Activated T-cell treated with anti-CD3 and anti-CD28 coated beads, Interleukin-2, amount 50 U/mL, for 4 hours (primary cell): ENCODE measurements at regions not wholly inside any gene's neighbourhood (a gene's known extent, or its start where the extent isn't known, plus 50 kb on each side); places are given as distances from the start of the nearest gene placed in this dataset.

Experiments
- ATAC-seq, 2 donors: fragments of 200-7000 bp; cut with Tn5 transposase; one replicate each; pipeline ENCODE4 v1.10.0; 2021
- DNase-seq: peaks from one replicate; pipeline ENCODE4 v3.0.0-alpha.2; 2020
- H3K27me3 Mint-ChIP-seq: one replicate; pipeline ENCODE4 v1.8.0; 2021; ENCODE audit warnings: low read depth, mixed read lengths
- H3K36me3 Mint-ChIP-seq: one replicate; pipeline ENCODE4 v1.8.0; 2022; ENCODE audit warnings: mixed read lengths; ENCODE audit not compliant: insufficient read depth
- H3K4me1 Mint-ChIP-seq: one replicate; pipeline ENCODE4 v1.8.0; 2021; ENCODE audit warnings: low read depth, mixed read lengths
- H3K4me3 Mint-ChIP-seq: one replicate; pipeline ENCODE4 v1.8.0; 2021; ENCODE audit warnings: mild to moderate bottlenecking, moderate library complexity, mixed read lengths
- H3K9me3 Mint-ChIP-seq: one replicate; pipeline ENCODE4 v1.8.0; 2021; ENCODE audit warnings: mixed read lengths

DNA sequence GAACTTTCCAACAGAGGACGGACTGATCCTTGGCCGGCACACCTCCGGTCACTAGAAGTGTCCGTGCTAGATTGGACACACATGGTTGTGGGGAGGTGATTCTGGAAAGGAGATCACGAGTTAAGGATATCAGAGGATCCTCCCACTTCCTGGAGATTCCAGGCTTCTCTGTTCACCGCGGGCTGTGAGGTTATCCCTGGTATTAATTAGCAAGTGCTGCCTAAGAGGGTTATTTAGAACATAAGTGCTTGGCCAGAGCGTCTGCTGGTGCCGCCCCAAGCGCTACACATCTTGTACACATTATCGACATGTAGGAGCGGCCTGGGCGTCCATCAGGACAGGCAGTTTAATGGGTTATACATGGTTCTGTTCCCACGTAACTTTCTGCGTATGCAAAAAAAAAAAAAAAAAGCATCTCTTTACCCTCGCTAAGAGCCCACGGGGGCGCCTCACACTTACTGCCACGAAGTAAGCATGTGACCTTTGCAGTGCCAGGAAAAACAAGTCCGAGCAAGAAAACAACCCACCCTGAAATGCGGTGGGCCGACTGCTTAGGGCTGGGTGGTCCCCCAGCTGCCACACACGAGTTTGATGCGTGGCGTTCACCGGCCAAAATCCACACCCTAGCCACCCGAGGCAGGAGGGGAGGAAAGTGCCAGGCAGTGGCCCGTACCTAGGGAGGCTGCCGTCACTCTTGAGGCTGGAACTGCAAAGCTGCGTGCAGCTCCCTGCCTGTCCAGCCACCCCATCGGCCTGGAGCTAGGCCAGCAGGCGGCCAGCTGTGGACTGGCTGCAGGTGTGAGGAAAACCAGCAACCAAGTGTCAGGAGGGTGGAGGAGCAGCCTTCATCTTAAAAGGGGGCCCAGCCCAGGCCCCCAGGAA is 78.0 kb downstream of the CPN2 start:
- no peak overlapping the region for H3K4me3 Mint-ChIP-seq
- peaks cover 10% of the 10 kb centered on the region for H3K4me1 Mint-ChIP-seq
- ATAC-seq, result peak in 1 of 2 donors; percentile 14
- no peaks in the 10 kb centered on the region for H3K9me3 Mint-ChIP-seq
- no peak for DNase-seq
- H3K27me3 Mint-ChIP-seq, result peaks cover 8% of the 10 kb centered on the region
- H3K36me3 Mint-ChIP-seq, result no peaks in the 10 kb centered on the region

DNA sequence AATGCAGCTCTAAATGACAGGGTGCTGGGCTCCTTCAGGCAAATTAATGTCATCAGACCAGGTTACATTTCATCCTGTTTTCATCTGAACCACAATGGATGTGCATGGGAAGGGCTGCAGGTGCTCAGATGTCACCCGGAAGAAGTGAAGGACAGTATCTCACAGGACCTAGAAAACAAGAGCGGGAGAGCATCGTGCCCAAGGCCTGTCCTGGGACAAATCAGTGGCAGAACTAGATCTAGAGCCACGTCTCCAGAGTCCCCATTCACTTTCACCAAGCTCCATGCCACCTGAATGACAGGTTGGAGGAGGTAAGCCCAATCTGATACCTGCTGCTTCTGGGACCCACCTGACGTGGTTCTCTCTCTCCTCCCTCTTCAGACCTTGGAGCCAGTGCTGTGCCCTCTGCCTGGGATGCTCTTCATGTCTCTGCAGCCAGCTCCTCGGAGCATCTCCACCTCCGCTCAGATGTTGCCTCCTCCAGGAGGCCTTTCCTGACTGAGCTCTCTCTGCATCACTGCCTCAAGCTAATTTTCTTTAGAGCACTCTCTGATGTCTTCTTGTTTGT is 77.3 kb downstream of the CPN2 start:
- Mint-ChIP-seq H3K4me3 (no peak overlapping the region), H3K36me3 (no peaks in the 10 kb centered on the region), H3K27me3 (peaks cover 8% of the 10 kb centered on the region), H3K4me1 (peaks cover 10% of the 10 kb centered on the region), H3K9me3 (no peaks in the 10 kb centered on the region)
- DNase-seq (no peak), ATAC-seq (no peak)

DNA sequence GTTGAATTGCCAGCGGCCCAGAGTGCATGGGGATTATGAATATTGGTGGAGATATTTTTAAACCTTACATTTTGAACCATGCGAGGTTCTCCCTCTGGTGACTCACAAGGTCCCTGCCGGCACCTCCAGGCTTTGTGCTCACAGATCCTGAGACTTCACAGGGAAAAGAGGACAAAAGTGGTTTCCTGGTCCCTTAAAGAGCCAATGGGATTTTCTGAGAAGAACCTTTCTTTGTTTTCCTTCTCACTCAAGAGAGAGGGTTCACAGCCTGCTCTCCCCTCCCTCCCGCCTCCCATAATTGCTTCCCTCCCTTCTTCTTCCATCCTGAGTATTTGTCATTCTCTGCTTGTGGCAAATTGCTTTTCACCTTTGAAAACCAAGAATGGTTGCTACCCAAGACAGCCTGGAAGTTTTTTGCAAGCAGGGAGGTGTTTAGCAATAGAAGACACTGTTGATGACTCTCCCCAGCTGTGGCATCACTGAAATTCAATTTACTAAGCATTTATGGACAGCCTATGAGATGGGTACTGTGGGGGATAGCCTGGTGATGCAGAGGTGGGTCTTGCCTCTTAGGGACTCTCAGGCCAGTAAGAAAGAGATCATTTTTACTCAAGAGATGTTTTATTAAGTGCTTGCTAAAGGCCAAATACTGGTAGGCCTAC is 76.6 kb downstream of the CPN2 start:
- H3K9me3 Mint-ChIP-seq, result no peaks in the 10 kb centered on the region
- peaks cover 8% of the 10 kb centered on the region for H3K27me3 Mint-ChIP-seq
- DNase-seq (no peak), ATAC-seq (no peak)
- H3K4me1 Mint-ChIP-seq, result peaks cover 7% of the 10 kb centered on the region
- H3K4me3 Mint-ChIP-seq, result no peak overlapping the region
- no peaks in the 10 kb centered on the region for H3K36me3 Mint-ChIP-seq

DNA sequence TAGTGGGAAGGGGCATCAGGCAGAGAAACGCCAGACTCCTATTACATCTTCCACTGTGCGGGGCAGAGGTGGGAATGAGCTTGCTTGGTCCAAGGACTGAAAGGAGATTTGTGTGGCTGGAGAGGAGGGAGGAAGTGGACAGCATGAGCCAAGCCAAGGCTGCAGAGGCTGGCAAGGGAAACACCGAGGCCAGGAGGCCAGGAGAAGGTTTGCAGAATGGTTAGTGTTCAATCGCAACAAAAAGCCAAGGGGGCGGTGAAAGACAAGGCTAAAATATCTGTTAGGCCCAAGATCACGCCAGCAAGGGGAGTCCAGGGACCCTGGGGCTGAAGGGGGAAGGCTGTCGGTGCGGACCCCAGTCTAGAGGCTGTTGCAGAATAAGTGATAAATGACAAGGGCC is 75.8 kb downstream of the CPN2 start:
- H3K9me3 Mint-ChIP-seq, result no peaks in the 10 kb centered on the region
- no peaks in the 10 kb centered on the region for H3K36me3 Mint-ChIP-seq
- DNase-seq (no peak), ATAC-seq (no peak)
- H3K4me3 Mint-ChIP-seq, result no peak overlapping the region
- H3K4me1 Mint-ChIP-seq, result peaks cover 4% of the 10 kb centered on the region
- H3K27me3 Mint-ChIP-seq, result peaks cover 7% of the 10 kb centered on the region

DNA sequence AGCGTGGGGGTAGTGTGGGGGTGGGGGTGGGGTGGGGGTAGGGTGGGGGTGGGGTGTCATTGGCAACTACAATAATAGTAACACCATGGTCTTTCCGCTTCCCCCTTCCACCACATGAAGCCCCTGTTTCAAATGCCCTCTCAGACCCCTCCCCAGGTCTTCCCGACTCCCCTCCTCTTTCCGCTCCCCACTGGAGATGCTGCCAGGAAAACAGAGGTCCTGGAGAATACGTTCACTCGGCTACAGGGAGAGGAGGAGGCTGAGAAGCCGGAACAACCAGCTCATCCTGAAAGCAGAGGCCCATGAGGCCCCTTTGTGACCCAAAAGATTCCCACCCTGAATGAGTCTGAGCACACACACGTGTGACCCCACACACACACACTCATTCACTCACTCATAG is 75.4 kb downstream of the CPN2 start:
- peaks cover 3% of the 10 kb centered on the region for H3K27me3 Mint-ChIP-seq
- H3K36me3 Mint-ChIP-seq, result no peaks in the 10 kb centered on the region
- peaks cover 4% of the 10 kb centered on the region for H3K4me1 Mint-ChIP-seq
- ATAC-seq, result no peak
- no peak overlapping the region for H3K4me3 Mint-ChIP-seq
- DNase-seq, result no peak
- H3K9me3 Mint-ChIP-seq, result no peaks in the 10 kb centered on the region

DNA sequence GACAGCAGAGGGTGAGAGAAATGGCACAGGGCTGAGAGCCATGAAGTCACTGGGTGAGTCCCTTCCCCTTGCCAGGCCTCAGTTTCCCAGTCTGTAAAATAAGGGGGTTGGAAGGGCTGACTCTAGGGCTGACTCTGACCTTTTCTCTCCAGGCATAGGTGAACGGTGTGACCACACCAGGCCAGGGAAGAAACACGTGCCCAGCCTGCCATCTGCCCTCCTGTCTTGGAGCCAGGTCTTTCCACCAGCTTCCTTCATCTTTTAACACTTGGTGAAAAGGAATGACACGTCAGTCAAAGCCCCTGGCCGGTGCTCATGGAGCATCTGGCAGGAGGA is 74.4 kb downstream of the CPN2 start:
- Mint-ChIP-seq H3K27me3 (peaks cover 3% of the 10 kb centered on the region), H3K4me1 (peaks cover 4% of the 10 kb centered on the region), H3K9me3 (no peaks in the 10 kb centered on the region), H3K36me3 (no peaks in the 10 kb centered on the region), H3K4me3 (no peak overlapping the region)
- DNase-seq (no peak), ATAC-seq (no peak)

DNA sequence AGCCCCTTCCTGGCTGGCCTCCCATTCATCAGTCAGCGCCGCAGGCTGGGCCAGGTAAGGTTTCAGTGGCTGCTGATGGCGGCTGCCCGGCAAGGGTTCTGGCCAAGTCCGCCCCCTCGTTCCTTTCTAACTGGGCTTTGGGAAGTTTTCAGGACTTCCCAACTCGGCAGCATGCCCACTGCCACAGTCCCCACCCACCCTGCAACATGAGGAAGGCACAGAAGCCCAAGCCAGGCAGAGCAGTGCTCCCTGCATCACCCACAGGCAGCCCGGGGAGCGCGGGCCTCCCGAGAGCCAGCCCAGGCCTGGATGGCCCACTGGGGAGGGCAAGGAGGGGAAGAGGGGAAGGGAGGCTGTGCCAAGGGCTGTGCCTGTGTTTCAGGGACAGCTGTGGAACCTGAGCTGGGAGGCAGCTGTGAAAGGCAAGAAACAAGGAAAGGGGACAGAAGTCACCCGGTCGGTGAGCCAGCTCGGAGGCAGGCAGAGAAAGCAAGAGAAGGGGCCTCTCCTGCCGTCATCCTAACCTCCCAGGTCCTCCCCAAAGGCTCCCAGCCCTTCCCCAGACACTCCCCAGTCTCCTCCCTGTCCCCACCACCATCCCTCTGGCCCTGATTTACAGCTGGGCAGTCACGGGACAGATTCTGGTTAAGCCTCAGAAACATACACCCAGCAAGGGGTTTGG is 73.9 kb downstream of the CPN2 start:
- Mint-ChIP-seq H3K4me1 (peaks cover 4% of the 10 kb centered on the region), H3K4me3 (no peak overlapping the region), H3K36me3 (no peaks in the 10 kb centered on the region), H3K27me3 (peaks cover 3% of the 10 kb centered on the region), H3K9me3 (no peaks in the 10 kb centered on the region)
- DNase-seq (no peak), ATAC-seq (no peak)

DNA sequence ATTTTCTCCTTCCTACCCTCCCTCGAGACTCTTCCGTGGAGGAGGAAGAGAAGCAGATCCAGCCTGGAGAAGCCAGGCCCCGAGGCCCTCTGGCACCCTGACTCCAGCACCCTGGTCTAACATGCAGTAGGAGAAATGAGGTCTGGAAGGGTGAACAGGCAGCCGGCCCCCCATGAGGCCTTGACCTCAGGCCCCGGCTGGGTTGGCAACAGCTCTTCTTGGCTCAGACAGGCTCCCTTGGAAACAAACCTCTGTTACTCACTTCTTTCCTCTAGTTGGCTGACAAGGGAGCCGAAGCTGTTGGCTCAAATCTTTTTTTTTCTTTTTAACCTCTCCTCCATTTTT is 73.4 kb downstream of the CPN2 start:
- Mint-ChIP-seq H3K4me1 (peaks cover 4% of the 10 kb centered on the region), H3K36me3 (no peaks in the 10 kb centered on the region), H3K27me3 (peaks cover 3% of the 10 kb centered on the region), H3K9me3 (no peaks in the 10 kb centered on the region), H3K4me3 (no peak overlapping the region)
- DNase-seq, result no peak
- ATAC-seq, result no peak

DNA sequence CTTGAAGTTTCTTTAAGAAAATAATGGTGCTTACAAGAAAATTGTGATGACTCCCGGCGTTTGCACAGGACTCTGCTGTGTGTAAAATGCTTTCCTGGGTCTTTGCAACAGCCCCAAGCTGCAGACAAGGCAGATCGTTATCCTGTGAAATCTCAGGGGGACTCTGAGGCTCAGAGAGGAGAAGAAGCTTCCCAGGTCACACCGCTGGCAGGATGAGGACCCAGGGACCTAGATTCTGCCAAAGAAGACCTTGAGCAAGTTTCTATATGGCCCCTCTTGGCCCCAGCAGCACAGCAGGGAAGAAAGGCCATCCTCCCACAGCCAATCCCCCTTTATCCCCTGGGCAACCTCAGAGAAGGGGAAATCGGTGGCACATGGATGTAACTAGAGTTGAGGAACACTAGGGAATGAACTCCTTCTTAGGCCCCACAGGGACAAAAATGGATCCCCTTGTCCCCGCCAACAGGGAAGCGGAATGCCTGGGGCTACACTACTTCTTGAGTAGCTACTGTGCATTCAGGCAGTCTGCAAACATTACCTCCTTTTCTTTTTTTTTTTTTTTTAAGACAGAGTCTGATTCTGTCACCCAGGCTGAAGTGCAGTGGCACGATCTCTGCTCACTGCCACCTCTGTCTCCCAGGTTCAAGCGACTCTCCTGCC is 72.8 kb downstream of the CPN2 start:
- Mint-ChIP-seq H3K27me3 (peaks cover 3% of the 10 kb centered on the region), H3K4me3 (no peak overlapping the region), H3K36me3 (no peaks in the 10 kb centered on the region), H3K4me1 (peaks cover 4% of the 10 kb centered on the region), H3K9me3 (no peaks in the 10 kb centered on the region)
- ATAC-seq, result no peak
- DNase-seq, result no peak

DNA sequence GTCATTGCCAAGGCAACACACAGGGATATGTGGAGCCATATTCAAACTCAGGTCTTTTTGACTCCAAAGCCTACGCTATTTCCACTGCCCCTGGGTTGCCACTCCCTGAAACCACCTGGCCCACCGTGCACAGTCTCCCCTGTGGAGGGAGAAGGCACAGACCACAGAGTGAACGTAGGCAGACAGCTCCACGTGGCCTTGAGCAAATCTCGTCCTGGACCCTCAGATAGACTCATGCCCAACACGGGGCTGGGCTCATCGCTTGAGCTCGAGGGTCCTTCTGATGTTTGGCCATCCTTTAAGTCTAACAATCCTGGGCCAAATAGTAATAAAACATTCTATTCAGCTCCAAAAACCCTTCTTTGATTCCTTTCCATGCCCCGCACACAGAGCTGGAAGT is 72.0 kb downstream of the CPN2 start:
- Mint-ChIP-seq H3K4me1 (peaks cover 4% of the 10 kb centered on the region), H3K27me3 (peaks cover 4% of the 10 kb centered on the region), H3K4me3 (no peak overlapping the region), H3K36me3 (no peaks in the 10 kb centered on the region), H3K9me3 (no peaks in the 10 kb centered on the region)
- ATAC-seq (no peak), DNase-seq (no peak)

DNA sequence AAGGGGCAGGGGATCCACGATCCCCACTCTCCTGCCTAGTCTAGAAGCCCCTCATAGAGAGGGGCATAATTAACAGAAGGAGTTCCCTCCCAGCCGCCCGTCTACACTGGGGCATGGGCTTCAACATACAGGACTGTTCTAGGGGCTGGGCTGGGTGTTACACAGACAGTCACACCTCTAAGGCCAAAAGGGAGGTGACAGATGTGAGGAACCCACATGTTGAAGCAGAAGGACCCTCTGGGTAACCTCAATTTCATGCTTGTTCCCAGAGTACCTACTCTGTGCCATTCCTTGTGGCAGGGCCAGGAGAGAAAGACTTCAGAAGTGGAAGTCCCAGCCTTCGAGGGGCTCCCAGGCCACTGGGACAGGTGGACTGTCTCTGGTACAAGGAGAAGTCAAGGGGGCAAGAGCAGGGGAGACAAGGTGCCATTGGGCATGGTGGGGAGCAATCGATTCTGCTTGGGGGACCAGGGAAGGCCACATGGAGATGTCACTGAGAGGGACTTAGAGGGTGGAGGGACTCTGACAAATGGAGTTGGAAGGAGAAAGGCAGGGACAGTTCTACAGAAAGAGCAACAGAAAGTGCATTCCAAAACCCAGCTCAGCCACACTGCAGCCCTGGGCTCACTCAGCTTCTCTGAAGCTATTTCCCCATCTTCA is 71.3 kb downstream of the CPN2 start:
- Mint-ChIP-seq H3K36me3 (no peaks in the 10 kb centered on the region), H3K9me3 (no peaks in the 10 kb centered on the region), H3K4me1 (peaks cover 4% of the 10 kb centered on the region), H3K27me3 (peaks cover 4% of the 10 kb centered on the region), H3K4me3 (no peak overlapping the region)
- no peak for ATAC-seq
- DNase-seq, result no peak

DNA sequence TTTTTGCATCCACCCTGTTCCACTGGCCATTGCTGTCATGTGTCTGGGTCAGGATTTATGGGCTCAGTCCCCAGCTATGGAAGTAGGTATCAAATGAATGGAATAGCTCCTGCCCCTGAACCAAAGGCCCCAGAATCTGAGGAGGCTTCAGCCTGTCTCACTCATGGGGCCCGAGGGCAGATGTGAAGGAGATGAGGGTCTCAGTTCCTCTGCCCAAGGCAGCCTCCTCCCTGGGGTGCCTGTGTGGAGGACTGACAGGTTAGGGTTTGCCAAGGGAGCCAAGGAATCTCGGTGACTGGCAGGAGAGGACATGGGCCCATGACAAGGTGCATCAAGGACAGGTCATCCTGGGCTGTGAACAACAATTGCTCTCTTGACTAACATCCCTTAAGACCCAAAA is 70.4 kb downstream of the CPN2 start:
- ATAC-seq, result no peak
- Mint-ChIP-seq H3K27me3 (peaks cover 2% of the 10 kb centered on the region), H3K9me3 (no peaks in the 10 kb centered on the region), H3K36me3 (no peaks in the 10 kb centered on the region), H3K4me1 (no peaks in the 10 kb centered on the region), H3K4me3 (no peak overlapping the region)
- no peak for DNase-seq

DNA sequence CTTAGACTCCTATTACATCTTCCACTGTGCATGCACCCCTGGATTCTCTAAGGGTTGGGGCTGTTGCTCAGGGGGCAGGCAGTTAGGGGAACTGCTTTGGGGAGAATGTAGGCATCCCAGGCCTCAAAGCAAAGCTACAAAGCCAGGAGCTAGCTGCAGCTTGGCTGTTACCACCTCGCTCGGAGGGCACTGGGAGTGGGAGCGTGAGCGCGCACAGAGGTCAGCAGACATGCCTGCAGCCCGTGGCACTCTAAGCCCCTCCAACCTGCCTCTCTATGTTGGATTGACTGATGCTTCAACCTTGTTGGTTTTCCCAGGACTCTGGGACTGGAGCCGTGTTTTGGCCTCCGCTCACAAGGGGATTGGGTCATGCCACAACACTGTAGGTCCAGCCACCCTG is 69.8 kb downstream of the CPN2 start:
- Mint-ChIP-seq H3K4me1 (no peaks in the 10 kb centered on the region), H3K9me3 (no peaks in the 10 kb centered on the region), H3K4me3 (no peak overlapping the region), H3K27me3 (peaks cover 2% of the 10 kb centered on the region), H3K36me3 (no peaks in the 10 kb centered on the region)
- no peak for DNase-seq
- ATAC-seq, result no peak

DNA sequence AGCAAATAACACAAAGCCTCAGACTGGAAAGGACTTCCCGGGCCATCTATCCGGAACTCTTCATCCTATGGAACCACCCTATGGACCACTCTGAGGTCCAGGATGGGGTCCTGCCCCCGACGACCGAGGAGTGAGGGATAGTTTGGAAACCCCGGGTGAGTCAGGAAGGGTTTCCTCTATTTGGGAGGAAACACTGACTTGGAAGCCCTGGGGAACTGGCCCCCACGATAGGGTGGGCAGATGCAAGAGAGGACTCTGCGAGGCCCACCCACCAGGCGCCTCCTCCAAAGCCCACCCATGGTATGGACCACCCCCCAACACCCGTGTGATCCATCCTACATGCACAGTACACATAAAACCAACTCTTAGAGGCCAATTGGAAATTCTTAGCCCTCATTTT is 69.4 kb downstream of the CPN2 start:
- Mint-ChIP-seq H3K9me3 (no peaks in the 10 kb centered on the region), H3K27me3 (peaks cover 2% of the 10 kb centered on the region), H3K4me1 (no peaks in the 10 kb centered on the region), H3K36me3 (no peaks in the 10 kb centered on the region), H3K4me3 (no peak overlapping the region)
- ATAC-seq (no peak), DNase-seq (no peak)
